Liver (tissue), 7 donors: ENCODE measurements at regions not wholly inside any gene's neighbourhood (a gene's known extent, or its start where the extent isn't known, plus 50 kb on each side); places are given as distances from the start of the nearest gene placed in this dataset.

Experiments used
- DNase-seq: peaks from one replicate; pipeline ENCODE4 v3.0.0-alpha.2; 2017; ENCODE audit warnings: low spot score
- H3K27ac ChIP-seq, 2 donors: one replicate each; pipeline ENCODE4 v1.7.0; 2013; ENCODE audit warnings: inconsistent platforms in 2 of 2, low read length in 2 of 2, control low read depth in 1 of 2, low read depth in 1 of 2, mild to moderate bottlenecking in 1 of 2
- H3K27me3 ChIP-seq, 4 donors: one replicate each; pipeline versions ENCODE4 v1.6.1 to v1.7.0; 2013; ENCODE audit warnings: low read length in 3 of 4, inconsistent platforms in 1 of 4, mild to moderate bottlenecking in 1 of 4, moderate library complexity in 1 of 4; ENCODE audit not compliant: control insufficient read depth in 4 of 4, insufficient read depth in 4 of 4
- H3K36me3 ChIP-seq, 4 donors: one replicate each; pipeline versions ENCODE4 v1.6.1 to v1.7.0; 2013; ENCODE audit warnings: low read length in 3 of 4, mild to moderate bottlenecking in 3 of 4, low read depth in 1 of 4, moderate library complexity in 1 of 4; ENCODE audit not compliant: control insufficient read depth in 4 of 4, insufficient read depth in 3 of 4
- H3K4me1 ChIP-seq, 4 donors: one replicate each; pipeline versions ENCODE4 v1.6.1 to v1.7.0; 2013; ENCODE audit warnings: low read length in 3 of 4, mild to moderate bottlenecking in 3 of 4, moderate library complexity in 1 of 4; ENCODE audit not compliant: control insufficient read depth in 4 of 4, insufficient read depth in 4 of 4
- H3K4me3 ChIP-seq, 3 donors: one replicate each; pipeline versions ENCODE4 v1.6.1 to v1.7.0; 2013; ENCODE audit warnings: low read length in 3 of 3, control low read depth in 1 of 3, low read depth in 1 of 3, mild to moderate bottlenecking in 1 of 3
- H3K9ac ChIP-seq, 2 donors: one replicate each; pipeline ENCODE4 v1.7.0; 2013; ENCODE audit warnings: low read length in 2 of 2, mild to moderate bottlenecking in 2 of 2, moderate library complexity in 2 of 2, control low read depth in 1 of 2, low read depth in 1 of 2
- H3K9me3 ChIP-seq, 4 donors: one replicate each; pipeline versions ENCODE4 v1.6.1 to v1.7.0; 2013; ENCODE audit warnings: low read length in 3 of 4; ENCODE audit not compliant: control insufficient read depth in 4 of 4
- FOXA2 ChIP-seq: IDR thresholded peaks from 2 replicates; pipeline ENCODE4 v1.6.1; 2016; ENCODE audit warnings: antibody characterized with exemption
- GABPA ChIP-seq, 2 donors: IDR thresholded peaks in 1 of 2; conservative IDR thresholded peaks in 1 of 2; 2 replicates each; pipeline ENCODE4 v1.6.1; 2016; ENCODE audit warnings: antibody characterized with exemption in 2 of 2, mild to moderate bottlenecking in 1 of 2, moderate library complexity in 1 of 2
- HNF4A ChIP-seq, 2 donors: conservative IDR thresholded peaks; 2 replicates each; pipeline ENCODE4 v1.6.1; 2016; ENCODE audit warnings: antibody characterized with exemption in 2 of 2, mild to moderate bottlenecking in 2 of 2
- HNF4G ChIP-seq: IDR thresholded peaks from 2 replicates; pipeline ENCODE4 v1.6.1; 2016; ENCODE audit warnings: antibody characterized with exemption
- NR2F2 ChIP-seq: IDR thresholded peaks from 2 replicates; pipeline ENCODE4 v1.6.1; 2016; ENCODE audit warnings: antibody characterized with exemption
- RAD21 ChIP-seq, 2 donors: IDR thresholded peaks; 2 replicates each; pipeline ENCODE4 v1.6.1; 2016; ENCODE audit warnings: antibody characterized with exemption in 2 of 2, mild to moderate bottlenecking in 2 of 2
- RXRA ChIP-seq, 2 donors: IDR thresholded peaks; 2 replicates each; pipeline ENCODE4 v1.6.1; 2017 to 2018; ENCODE audit warnings: antibody characterized with exemption in 2 of 2, mild to moderate bottlenecking in 1 of 2
- TAF1 ChIP-seq: conservative IDR thresholded peaks from 2 replicates; pipeline ENCODE4 v1.6.1; 2016; ENCODE audit warnings: antibody characterized with exemption, mild to moderate bottlenecking
- YY1 ChIP-seq: IDR thresholded peaks from 2 replicates; pipeline ENCODE4 v1.6.1; 2016; ENCODE audit warnings: antibody characterized with exemption, mild to moderate bottlenecking
- WGBS: extraction: QIAGEN DNeasy Blood & Tissue Kit; methylation state at CpG from one replicate; pipeline ENCODE4 v1.1.7; 2013; 5-methylcytosine and 5-hydroxymethylcytosine counted together
- TF ChIP-seq, protein P1 (sequence below): IDR thresholded peaks from 2 replicates; pipeline ENCODE4 v1.6.1; 2016; ENCODE audit warnings: antibody characterized with exemption, mild to moderate bottlenecking
- TF ChIP-seq, protein P2 (sequence below): IDR thresholded peaks from 2 replicates; pipeline ENCODE4 v1.6.1; 2016; ENCODE audit warnings: antibody characterized with exemption
- TF ChIP-seq, protein P3 (sequence below): IDR thresholded peaks from 2 replicates; pipeline ENCODE4 v1.6.1; 2016; ENCODE audit warnings: antibody characterized with exemption
- TF ChIP-seq, protein P4 (sequence below): IDR thresholded peaks from 2 replicates; pipeline ENCODE4 v1.6.1; 2016; ENCODE audit warnings: antibody characterized with exemption
- donor health status: healthy.
- donor health status: healthy.
- donor health status: healthy.
- donor health status: healthy.

DNA sequence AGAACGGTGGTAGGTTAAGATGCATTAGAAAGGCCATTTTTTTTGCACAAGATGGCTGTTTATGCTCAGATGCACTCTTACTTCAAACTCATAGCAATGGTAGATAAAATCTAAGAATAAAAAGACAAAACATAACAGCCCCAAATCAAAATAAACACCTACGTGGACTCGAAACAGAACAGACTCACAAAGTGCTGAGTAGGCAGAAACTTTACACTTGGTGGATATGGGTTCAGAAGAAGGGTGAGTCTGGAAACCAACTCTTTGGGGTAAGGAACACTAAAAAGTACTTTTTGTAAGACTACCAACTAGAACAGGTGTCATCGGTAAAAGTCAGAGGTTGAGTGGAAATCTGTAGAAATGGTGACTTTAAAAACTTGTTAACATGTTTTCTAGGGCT is 468.2 kb downstream of the OTOL1 start:
- TF ChIP-seq HNF4A (conservative IDR thresholded peaks at IDR 0.05) (no peak), HNF4G (no peak)
- TF ChIP-seq, protein P1, sequence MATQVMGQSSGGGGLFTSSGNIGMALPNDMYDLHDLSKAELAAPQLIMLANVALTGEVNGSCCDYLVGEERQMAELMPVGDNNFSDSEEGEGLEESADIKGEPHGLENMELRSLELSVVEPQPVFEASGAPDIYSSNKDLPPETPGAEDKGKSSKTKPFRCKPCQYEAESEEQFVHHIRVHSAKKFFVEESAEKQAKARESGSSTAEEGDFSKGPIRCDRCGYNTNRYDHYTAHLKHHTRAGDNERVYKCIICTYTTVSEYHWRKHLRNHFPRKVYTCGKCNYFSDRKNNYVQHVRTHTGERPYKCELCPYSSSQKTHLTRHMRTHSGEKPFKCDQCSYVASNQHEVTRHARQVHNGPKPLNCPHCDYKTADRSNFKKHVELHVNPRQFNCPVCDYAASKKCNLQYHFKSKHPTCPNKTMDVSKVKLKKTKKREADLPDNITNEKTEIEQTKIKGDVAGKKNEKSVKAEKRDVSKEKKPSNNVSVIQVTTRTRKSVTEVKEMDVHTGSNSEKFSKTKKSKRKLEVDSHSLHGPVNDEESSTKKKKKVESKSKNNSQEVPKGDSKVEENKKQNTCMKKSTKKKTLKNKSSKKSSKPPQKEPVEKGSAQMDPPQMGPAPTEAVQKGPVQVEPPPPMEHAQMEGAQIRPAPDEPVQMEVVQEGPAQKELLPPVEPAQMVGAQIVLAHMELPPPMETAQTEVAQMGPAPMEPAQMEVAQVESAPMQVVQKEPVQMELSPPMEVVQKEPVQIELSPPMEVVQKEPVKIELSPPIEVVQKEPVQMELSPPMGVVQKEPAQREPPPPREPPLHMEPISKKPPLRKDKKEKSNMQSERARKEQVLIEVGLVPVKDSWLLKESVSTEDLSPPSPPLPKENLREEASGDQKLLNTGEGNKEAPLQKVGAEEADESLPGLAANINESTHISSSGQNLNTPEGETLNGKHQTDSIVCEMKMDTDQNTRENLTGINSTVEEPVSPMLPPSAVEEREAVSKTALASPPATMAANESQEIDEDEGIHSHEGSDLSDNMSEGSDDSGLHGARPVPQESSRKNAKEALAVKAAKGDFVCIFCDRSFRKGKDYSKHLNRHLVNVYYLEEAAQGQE: no peak
- TF ChIP-seq, protein P2, sequence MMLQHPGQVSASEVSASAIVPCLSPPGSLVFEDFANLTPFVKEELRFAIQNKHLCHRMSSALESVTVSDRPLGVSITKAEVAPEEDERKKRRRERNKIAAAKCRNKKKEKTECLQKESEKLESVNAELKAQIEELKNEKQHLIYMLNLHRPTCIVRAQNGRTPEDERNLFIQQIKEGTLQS: no peak
- TF ChIP-seq, protein P3, sequence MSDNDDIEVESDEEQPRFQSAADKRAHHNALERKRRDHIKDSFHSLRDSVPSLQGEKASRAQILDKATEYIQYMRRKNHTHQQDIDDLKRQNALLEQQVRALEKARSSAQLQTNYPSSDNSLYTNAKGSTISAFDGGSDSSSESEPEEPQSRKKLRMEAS: no peak
- H3K4me3 ChIP-seq: no peak overlapping the region
- WGBS: 75% methylated on average over 4 of the region's 4 CpGs
- H3K27me3 ChIP-seq: peaks cover 0 to 4% (median 0%) of the 10 kb centered on the region in 4 donors
- H3K27ac ChIP-seq: no peak overlapping the region
- no peaks in the 10 kb centered on the region for H3K9me3 ChIP-seq
- no peaks in the 10 kb centered on the region for H3K4me1 ChIP-seq
- H3K36me3 ChIP-seq: no peaks in the 10 kb centered on the region
- H3K9ac ChIP-seq: no peak overlapping the region
- no peak for DNase-seq

DNA sequence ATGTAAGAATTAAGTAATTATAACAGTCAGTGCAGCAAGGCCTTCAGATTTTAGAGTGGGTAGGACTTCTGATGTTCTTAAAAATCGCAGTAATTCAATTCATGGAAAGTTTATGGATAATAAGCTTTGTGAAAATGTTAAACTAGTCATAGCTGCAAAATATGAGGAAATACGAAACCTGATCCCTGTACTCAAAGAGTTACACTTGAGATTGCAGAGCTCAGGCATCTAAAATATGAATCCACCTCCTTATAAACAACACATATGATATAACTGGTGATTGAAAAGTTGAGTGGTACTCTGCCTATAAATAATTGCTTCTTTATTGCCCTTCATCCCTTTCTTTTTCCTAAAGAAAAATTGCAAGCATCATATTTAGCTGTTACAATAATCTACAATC is 473.3 kb downstream of the OTOL1 start:
- no peak overlapping the region for H3K27ac ChIP-seq
- H3K27me3 ChIP-seq: no peaks in the 10 kb centered on the region
- no peak for DNase-seq
- no peak overlapping the region for H3K9ac ChIP-seq
- H3K4me1 ChIP-seq: no peaks in the 10 kb centered on the region
- no peaks in the 10 kb centered on the region for H3K9me3 ChIP-seq
- no peak overlapping the region for H3K4me3 ChIP-seq
- H3K36me3 ChIP-seq: no peaks in the 10 kb centered on the region
- TF ChIP-seq GABPA (IDR thresholded peaks at IDR 0.05 in 1 of 2, conservative IDR thresholded peaks at IDR 0.05 in 1 of 2): no peak
- TF ChIP-seq, protein P1: no peak
- no peak for TF ChIP-seq TAF1
- no peak for TF ChIP-seq HNF4G
- WGBS: 72% methylated on average over 2 of the region's 2 CpGs

DNA sequence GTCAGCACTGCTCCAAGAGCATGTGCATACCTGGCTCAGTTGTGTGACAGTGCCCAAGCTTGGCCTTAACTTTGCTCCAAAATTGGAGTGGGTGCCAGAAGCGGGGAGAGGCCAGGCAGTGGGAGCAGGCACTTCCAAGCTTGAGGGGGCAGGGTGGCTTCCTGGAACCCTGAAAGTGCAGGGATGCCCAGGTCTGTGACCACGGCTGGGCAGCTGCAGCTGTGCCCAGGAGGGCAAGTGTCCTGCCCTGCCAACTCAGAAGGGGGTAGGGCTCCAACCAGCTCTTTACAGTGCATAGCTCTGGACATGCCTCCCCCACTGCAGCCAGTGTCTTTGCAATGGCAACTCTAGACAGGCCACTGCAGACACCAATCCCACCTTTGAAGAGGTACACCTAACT is 478.6 kb downstream of the OTOL1 start:
- Histone ChIP-seq H3K4me3 (no peak overlapping the region), H3K9ac (no peak overlapping the region), H3K9me3 (no peaks in the 10 kb centered on the region), H3K27me3 (no peaks in the 10 kb centered on the region), H3K27ac (no peak overlapping the region), H3K4me1 (no peaks in the 10 kb centered on the region), H3K36me3 (no peaks in the 10 kb centered on the region)
- DNase-seq: no peak
- WGBS: 69% methylated on average over 2 of the region's 2 CpGs
- TF ChIP-seq RAD21 (IDR thresholded peaks at IDR 0.05) (no peak), GABPA (IDR thresholded peaks at IDR 0.05 in 1 of 2, conservative IDR thresholded peaks at IDR 0.05 in 1 of 2) (no peak), NR2F2 (no peak), RXRA (IDR thresholded peaks at IDR 0.05) (no peak), YY1 (no peak), FOXA2 (no peak)
- TF ChIP-seq, protein P2: no peak
- TF ChIP-seq, protein P1: no peak
- TF ChIP-seq, protein P3: no peak
- TF ChIP-seq, protein P4, sequence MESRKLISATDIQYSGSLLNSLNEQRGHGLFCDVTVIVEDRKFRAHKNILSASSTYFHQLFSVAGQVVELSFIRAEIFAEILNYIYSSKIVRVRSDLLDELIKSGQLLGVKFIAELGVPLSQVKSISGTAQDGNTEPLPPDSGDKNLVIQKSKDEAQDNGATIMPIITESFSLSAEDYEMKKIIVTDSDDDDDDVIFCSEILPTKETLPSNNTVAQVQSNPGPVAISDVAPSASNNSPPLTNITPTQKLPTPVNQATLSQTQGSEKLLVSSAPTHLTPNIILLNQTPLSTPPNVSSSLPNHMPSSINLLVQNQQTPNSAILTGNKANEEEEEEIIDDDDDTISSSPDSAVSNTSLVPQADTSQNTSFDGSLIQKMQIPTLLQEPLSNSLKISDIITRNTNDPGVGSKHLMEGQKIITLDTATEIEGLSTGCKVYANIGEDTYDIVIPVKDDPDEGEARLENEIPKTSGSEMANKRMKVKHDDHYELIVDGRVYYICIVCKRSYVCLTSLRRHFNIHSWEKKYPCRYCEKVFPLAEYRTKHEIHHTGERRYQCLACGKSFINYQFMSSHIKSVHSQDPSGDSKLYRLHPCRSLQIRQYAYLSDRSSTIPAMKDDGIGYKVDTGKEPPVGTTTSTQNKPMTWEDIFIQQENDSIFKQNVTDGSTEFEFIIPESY: no peak
